A204.1 (cell line): ENCODE measurements at regions not wholly inside any gene's neighbourhood (a gene's known extent, or its start where the extent isn't known, plus 50 kb on each side); places are given as distances from the start of the nearest gene placed in this dataset.
"Not testable (repeated sequence)": the region's sequence is repeated elsewhere in the genome, so short reads cannot be mapped to it uniquely, and the experiment has no call there.

ENCODE experiments used
- FAIRE-seq: peaks from 2 replicates; lab custom pipeline; 2012; peaks lifted over from hg19 to GRCh38; lab: Jason Lieb, UNC

GRCh38 chr12:72865921-72866320 is 593.8 kb downstream of the TRHDE start:
- FAIRE-seq: no peak

- no peak for FAIRE-seq
Observed at GRCh38 chr12:72869024-72869423, 596.9 kb downstream of the TRHDE start.

GRCh38 chr12:72872238-72872887 is 600.2 kb downstream of the TRHDE start:
- FAIRE-seq: no peak

GRCh38 chr12:72872996-72873395 is 600.8 kb downstream of the TRHDE start:
- no peak for FAIRE-seq

GRCh38 chr12:72876092-72876491 is 603.9 kb downstream of the TRHDE start:
- FAIRE-seq: no peak

GRCh38 chr12:72888693-72889092 is 616.5 kb downstream of the TRHDE start:
- no peak for FAIRE-seq

- no peak for FAIRE-seq
Observed at GRCh38 chr12:72889791-72890190, 617.6 kb downstream of the TRHDE start.

- FAIRE-seq: no peak
Observed at GRCh38 chr12:72901685-72902084, 629.5 kb downstream of the TRHDE start.

GRCh38 chr12:72925716-72926115 is 653.5 kb downstream of the TRHDE start:
- no peak for FAIRE-seq

- not testable (repeated sequence) for FAIRE-seq
Observed at GRCh38 chr12:72931838-72932237, 659.7 kb downstream of the TRHDE start.

GRCh38 chr12:72937486-72937885 is 665.3 kb downstream of the TRHDE start:
- no peak for FAIRE-seq

GRCh38 chr12:72957454-72957853 is 685.3 kb downstream of the TRHDE start:
- FAIRE-seq: no peak

- no peak for FAIRE-seq
Observed at GRCh38 chr12:72966684-72967083, 694.5 kb downstream of the TRHDE start.

GRCh38 chr12:72974954-72975555 is 702.9 kb downstream of the TRHDE start:
- no peak for FAIRE-seq

GRCh38 chr12:72978999-72979398 is 706.8 kb downstream of the TRHDE start:
- no peak for FAIRE-seq

- FAIRE-seq: no peak
Observed at GRCh38 chr12:72982356-72982755, 710.2 kb downstream of the TRHDE start.

- FAIRE-seq: no peak
Observed at GRCh38 chr12:72986963-72987362, 714.8 kb downstream of the TRHDE start.

GRCh38 chr12:72989458-72989947 is 717.3 kb downstream of the TRHDE start:
- no peak for FAIRE-seq

GRCh38 chr12:72995029-72995428 is 722.9 kb downstream of the TRHDE start:
- not testable (repeated sequence) for FAIRE-seq

- FAIRE-seq: no peak
Observed at GRCh38 chr12:72995616-72996015, 723.4 kb downstream of the TRHDE start.

- FAIRE-seq: not testable (repeated sequence)
Observed at GRCh38 chr12:73001806-73002205, 729.6 kb downstream of the TRHDE start.

- FAIRE-seq: not testable (repeated sequence)
Observed at GRCh38 chr12:73002504-73002903, 730.3 kb downstream of the TRHDE start.

GRCh38 chr12:73009138-73009834 is 737.1 kb downstream of the TRHDE start:
- not testable (repeated sequence) for FAIRE-seq
